NCI-H1417 treated with DMSO at 0.1 percent for 48 hours (cell line): ENCODE measurements at regions not wholly inside any gene's neighbourhood (a gene's known extent, or its start where the extent isn't known, plus 50 kb on each side); places are given as distances from the start of the nearest gene placed in this dataset.
"Not testable (repeated sequence)": the region's sequence is repeated elsewhere in the genome, so short reads cannot be mapped to it uniquely, and the experiment has no call there.

Source experiments
- DNase-seq: peaks from one replicate; lab custom pipeline; 2025; lab: John Stamatoyannopoulos, UW

DNA sequence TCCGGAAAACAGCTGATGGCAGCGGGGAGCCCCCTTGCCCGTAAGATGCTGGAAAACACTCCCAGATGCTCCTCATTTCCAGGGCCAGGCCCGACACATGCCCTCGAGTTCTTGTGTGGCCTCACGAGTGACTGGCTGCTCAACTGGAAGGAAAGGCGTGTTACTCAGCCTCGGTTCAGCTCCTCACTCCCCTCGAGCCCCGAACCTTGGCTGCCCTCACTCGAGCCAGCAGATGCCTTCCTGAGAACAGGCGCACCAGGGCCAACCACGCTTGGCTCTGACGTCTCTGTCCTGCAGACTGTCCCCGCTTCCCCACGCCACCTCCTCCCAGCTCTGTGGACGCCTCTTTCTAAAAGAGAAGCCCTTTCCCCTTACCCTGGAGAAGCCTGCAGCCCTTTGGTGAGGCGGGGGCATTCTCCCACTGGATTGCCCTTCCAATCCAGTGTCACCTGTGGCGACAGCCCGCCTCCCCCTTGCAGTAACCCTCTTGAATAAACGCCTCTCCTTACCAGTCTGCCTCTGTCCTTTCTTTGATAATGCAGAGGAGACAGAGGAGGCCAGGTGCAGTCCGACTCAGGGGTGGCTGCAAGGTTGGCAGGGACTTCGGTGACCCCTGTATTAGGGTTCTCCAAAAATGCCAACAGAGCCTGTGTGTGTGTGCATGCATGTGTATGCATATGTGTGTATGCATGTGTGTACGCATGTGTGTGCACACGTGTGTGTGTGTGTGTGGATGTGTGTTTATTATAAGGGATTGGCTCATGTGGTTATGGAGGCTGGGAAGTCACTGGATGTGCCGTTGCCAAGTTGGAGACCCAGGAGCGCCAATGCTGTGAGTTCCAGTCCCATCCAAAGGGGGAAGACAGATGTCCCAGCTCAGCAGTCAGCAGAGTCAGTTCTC lies 166.3 kb downstream of the KIF26A start:
- no peak for DNase-seq

DNA sequence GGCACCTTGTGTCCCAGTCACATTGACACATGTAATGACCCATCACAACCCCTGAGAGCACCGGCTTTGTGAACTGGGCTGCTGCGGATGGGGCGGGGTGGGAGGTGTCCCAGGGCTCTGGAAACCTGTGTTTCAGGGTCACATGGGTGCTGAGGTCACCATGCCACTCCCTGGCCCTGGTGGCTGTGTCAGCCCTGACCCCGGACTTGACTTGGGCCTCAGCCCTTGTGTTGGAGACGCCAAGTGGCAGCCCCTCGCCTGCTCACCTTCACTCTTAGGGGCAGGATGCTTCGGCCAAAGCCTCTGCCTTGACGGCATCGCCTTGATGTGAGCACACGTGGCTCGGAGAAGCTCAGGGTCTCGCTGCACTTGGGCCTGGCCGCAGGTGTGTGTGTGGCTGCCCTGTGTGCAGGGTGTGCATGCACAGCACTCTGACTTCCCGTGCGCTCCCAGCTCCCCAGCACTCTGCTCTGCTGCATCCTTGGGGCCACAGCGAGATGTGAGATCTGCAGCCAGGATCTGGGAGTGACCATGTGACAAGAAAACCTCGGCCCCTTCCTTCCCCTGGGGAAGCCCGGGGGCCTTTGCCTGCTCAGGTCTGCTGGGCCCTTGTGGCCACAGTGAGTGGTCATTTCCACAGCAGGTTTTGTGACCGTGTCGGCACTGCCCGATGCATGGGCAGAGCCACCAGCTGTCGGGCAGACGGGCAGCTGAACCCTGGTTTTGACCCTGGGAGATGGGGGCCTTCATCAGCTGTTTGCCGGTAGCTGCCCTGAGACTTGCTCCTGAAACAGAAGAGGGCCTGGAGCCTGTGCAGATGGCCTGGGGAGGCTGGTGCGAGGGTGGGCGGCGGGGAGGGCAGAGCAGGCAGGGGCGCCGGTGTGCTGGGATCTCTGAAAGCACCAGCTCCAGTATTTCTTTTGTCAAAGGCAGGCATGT lies 167.4 kb downstream of the KIF26A start:
- DNase-seq = no peak

DNA sequence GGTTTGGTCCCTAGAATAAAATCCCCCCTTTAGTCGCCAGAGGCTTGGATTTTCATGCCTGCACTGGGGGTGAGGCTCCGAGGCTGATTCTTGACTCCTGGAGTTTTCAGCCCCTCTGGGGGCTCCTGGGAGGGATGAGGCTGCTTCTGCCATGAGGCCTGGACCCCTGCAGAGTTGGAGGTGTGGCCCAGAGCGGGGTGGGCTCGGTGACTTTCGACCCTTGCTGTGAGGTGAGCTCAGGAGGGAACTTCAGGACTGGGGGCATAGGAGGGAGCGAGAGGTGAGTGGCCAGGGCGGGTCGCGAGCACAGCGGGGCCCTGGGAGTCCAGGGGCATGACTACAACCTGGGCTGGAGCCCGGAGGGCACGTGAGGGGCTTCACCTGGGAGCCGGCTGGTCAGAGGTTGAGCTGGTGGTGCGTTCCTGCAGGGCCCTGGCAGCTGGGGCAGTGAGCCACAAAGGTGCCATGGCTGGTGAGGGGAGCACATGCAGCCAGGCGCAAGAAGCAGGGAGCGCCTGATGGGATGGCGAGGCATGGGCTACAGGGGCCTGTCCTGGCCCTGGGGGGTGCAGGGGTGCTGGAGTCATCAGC lies 168.2 kb downstream of the KIF26A start:
- DNase-seq = no peak

DNA sequence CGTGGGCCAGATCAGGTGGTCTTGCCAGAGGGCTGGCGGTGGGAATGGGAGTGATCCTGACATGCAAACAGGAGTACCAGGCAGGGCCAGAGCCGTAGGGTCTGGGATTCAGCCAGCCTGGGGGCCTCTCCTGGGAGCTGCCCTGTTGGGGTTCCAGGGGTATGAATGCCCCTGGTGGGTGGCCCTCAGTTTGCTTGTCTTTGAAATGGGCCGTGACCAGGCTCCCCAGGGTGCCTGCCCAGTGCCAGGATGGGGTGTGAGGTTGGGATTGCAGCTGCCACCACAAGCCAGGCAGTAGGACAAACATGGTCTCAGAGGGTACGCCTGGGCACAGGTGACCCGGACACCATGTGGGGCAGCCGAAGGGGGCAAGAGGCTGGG lies 168.8 kb downstream of the KIF26A start:
- DNase-seq = no peak

DNA sequence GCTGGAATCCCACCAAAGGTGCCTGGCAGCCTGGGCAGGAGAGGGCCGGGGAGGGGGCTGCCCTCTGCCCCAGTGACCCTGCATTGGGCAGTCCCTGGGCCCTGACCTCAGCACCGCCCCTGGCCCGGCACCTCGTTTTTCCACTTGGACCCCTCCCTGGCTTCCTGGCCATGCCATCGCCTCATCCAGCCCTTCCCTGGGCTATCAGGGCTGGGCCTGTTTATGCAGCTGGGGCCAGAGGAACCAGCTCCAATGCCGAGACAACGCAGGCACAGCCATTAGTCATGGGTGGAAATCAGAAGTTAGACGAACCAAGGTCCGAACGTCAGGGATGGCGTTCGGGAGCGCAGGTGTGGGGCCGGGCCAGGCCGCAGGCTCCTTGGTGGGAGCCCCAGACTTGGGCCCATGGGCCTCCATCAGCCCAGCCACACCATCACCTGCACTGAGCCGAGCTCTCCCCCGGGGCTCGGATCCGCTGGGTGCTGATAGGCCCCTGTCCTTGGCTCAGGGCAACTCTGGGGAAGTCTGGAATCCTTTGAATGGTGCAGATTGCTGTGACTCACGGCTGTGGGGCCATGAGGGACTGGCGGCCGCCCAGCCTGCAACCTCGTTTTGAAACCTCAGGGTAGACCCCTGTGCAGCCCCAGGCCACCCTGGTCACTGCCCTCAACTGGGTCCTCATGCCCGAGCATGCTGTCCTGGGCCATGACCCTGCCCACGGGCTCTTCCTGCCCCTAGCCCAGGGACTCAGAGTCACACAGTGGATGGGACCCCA lies 169.4 kb downstream of the KIF26A start:
- no peak for DNase-seq

DNA sequence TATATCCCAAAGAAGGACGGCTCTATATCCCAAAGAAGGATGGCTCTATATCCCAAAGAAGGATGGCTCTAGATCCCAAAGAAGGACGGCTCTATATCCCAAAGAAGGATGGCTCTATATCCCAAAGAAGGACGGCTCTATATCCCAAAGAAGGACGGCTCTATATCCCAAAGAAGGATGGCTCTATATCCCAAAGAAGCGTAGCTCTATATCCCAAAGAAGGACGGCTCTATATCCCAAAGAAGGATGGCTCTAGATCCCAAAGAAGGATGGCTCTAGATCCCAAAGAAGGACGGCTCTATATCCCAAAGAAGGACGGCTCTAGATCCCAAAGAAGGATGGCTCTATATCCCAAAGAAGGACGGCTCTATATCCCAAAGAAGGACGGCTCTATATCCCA lies 170.1 kb downstream of the KIF26A start:
- not testable (repeated sequence) for DNase-seq

DNA sequence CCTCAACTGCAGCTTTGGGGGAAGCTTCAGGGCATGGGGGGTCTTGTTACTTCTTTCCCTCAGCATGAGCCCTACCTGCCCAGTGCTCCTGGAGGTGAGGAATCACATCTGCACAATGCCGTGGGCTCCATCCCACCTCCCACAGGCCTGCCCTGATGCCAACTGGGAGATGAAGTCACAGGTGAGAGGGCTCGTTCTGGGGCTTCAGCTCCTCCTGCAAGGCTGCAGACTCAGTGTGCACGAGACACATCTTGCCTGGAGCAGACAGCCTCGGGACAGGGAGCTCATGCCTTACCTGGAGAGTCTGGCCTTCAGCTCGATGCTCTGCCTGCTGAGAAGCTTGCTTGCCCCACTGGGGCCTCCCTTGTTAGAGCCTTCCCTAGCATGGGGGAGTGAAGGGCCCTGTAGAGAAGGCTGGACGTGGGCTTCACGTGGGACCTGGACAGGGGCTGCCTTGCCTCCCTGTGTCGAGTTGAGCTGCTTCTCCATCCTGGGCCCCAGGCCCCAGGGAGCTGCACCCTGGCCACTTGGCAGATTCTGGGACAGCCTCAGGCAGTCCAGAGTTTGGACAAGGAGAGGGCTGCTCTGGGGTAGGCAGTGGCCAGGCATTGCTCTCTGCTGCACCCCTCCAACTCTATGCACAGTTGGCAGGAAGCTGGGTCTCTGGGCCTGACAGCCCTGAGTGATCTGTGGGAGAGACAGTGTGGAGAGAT lies 171.4 kb downstream of the KIF26A start:
- DNase-seq = no peak

DNA sequence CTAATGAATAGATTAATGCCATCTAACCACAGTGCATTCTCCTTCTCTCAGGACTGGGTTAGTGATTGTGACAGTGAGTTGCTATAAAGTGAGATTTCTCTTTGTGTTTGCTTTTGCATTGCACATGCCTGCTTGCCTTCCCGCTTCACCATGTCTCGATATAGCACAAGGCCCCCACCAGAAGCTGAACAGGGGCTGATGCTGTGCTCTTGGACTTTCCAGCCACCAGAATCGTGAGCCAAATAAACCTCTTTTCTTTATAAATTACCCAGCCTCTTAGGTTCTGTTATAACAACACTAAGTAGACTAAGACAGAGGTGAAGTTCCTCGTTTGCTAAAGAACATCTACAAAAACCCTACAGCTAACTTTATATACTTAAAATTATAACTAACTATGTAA lies 173.0 kb downstream of the KIF26A start:
- DNase-seq = no peak

DNA sequence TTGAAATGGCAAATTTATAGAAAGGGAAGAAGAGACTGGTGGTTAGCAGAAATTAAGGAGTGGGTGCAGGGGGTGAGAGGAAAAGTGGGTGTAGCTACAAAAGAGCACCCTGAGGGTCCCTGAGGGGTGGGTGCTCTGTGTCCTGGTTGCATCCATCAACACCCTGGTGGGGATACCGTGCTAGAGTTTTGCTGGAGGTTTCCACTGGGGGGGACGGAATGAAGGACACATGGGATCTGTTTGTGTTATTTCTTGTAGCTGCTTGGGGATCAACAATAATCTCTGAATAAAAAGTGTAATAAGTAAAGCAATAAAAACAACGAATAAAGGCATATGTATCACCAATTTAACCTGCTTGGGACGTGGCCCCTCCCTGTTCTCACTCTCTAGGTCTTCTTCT lies 175.3 kb downstream of the KIF26A start:
- DNase-seq = no peak

DNA sequence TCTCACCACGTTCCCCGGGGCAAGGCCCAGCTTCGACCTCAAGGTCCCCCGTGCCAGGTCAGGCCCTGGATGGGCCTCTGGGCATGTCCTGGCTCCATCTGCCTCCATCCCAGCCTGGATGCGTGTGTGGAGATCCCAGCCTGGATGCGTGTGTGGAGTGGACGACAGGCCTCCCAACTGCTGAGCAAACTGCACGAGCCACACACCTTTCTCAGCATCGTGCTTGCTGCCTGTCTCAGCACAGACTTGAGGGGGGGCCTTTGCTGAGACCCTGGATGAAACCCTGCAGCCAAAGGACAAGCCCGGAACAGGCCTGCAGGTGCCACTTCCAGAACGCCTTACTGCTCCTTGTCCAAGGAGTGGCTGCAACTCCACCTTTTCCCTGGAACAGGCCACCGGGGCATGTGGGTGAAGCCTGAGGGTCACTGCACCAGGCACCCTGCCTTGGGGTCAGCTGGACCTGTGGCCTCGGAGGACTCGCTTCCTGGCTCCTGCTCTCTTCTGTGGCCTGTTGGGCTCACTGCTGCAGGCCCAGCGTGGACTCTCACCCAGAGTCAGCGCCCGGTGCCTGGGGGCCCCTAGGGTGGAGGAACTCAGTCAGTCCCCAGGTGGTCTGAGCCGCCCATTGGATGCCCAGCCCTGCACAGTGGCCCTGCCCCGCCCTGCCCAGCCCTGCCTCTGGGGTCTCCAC lies 176.0 kb downstream of the KIF26A start:
- DNase-seq = no peak

DNA sequence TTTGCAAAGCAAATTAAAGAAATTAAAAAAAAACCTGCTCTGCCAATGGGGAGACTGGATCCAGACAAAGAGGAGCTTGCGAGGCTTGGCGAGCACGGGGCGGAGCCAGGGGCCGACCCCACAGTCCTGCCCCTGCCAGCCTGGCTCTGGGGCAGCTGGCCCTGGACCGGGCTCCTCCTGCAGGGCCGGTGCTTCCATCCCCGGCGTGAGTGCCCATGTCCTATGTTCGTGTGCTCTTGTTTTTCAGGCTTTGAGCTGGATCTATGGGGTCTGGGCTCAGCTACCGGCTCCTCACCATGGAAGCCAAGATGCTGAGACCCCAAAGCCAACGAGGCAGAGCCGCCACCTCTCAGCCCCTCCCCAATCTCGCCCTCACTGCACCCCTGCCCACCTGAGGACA lies 176.8 kb downstream of the KIF26A start:
- no peak for DNase-seq

DNA sequence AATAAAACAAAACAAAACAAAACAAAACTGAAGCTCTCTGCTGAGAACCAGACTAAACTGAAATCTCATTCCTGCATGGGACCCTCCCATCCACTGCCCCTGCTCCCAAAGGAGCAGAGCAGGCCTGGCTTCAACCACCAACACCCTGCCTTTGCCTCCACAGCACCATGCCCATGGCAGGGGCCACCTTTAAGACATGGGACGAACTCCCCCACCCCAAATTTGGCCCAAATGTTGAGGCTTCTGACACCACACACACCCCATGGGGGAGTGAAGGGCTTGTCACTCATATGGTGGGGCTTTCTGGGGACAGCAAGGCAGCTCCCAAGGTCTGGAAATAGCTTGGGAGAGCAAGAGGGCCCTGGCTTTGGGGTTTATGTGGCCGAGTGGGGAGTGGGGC lies 177.2 kb downstream of the KIF26A start:
- DNase-seq = no peak

DNA sequence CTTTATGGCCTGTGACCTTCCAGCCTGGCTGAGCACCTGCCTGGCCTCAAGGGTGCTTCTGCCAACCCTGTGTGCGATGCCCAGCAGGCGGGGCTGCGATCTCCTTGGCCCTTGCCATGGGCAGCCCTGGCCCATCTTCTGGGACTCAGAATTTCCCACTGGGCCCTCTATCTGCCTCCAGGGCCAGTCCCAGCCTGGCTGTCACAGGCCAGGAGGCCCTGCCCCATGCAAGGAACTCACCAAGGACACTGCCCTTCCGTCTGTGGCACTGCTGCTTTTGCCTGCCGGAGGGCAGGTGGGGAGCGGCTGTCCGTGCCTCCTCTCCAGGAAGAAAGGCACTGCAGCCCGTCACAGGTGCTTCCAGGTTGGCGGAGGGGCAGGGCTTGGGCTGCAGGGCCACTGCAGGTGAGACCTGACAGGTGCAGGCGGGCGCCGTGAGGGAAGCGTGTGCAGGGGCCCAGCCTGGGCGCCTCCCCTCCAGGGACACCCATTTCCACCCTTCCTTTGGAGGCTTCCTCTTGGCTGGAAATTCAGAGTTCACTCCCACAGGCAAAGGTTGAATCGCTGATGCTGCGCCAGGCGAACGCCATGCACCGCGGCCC lies 177.8 kb downstream of the KIF26A start:
- no peak for DNase-seq

DNA sequence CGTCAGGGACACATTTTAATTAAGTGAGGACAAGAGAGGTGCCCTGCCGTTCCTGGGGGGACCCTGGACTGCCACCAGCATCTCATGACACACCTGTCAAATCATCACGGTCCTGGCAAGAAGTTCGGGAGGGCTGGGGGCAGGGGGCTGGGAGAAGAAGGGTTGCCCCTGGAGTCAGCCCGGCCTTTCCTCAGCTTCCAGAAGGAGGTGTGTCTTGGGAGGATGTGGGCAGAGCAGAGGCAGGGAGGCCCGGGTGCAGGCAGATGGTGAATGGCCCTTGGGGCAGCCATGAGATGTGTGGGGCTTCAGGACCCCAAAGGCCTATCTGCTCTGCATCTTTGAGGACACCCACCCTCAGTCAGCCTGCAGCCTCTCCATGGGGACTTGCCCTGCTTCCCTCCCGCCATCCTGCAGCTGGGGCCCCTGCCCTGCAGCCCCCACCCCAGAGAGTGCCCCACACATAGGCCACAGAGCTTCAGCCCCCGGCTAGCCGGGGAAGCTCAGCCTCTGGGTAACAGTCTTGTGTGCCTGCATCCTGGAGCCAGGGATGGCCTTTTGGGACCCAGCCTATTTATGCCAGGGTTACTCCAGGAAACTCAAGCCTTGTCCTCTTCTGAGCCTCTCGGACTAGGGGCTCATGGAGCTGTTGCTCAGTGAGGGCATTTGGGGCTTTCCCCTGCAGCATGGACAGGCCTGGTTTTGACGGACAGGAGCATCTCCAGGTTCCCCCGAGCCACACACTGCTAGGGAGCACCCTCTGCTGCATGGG lies 178.5 kb downstream of the KIF26A start:
- no peak for DNase-seq

DNA sequence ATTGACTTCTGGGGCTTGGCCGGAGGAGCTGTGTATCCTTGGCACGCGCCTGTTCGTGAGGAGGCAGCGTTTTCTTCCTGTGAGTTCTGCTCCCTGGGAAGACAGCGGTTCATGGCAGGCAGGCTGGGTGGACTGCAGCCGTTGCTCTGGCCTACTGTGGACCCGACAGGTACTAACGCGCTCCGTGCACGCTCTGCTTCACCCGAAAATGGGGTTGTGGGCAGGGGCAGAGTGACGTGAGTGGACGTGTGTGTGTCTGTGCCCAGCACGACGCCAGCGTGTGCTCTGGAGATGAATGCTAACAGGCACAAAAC lies 179.1 kb downstream of the KIF26A start:
- DNase-seq = no peak

DNA sequence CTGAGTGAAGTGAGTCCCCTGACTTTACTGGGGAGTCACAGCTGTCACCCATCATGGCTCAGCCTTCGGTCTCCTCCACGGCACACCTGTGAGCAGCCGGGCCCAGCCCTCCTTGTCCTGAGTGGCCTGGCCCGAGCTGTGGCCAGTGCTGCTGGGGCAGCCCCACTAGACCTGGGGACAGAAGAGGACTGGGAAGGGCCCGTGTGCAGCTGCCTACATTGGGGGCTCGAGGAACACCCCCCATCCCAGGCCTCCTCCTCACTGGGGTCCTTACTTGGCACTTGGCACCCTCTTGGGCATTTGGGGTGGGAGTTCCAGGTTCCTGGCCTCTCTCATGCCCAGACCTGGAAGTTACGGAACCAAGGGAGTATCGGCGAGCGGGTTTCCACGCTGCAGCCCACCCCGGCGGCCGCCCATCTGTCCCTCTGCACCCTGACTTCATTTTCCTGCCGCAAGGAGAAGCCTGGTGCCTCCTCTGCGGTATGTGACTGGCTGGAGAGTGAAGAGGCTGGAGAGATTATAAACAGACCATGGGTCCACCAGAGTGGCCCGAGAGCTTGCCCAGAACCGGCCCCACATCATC lies 179.7 kb downstream of the KIF26A start:
- DNase-seq = no peak

DNA sequence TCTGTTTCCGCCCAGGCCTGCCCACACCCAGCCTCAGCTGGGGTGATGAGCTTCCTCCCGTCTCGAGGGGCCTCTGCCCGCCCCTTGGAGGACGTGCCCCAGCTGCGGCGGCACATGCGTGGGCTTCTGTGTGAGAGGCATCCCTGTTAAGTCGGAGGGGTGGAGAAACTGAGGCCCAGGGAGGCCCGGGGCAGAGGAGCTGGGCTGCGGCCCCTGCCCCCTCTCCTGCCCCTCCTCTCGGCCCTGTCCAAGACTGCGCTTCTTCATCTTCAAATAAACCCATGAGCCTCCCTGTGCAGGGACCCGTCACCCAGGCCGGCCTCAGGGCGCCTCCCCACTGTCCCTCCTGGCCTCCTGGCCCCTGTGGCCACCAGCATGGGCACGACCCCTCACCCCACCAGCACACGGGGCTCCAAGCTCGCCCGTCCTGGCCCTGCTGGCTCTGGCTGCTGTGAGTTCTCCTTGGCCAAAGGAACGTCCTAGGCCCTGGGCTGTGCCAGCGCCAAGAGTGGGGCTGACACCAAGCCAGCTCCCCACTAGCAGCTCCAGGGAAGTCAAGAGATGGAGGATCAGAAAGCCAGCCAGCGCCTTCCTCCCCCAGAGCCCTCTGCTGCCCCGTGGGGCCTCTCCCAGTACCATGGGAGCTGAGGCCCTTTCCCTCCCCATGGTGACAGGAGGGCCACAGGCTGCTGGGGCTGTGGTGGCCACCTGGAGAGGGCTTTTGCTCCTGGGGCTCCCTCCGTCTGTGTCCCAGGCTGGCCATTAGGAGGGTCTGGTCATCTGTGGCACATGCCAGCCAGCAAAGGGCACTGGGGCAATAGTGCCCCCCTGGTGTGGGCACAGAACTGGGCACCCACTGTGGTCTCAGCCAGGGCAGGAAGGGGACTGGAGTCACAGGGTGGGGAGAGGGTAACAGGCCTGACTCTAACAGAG lies 180.4 kb downstream of the KIF26A start:
- no peak for DNase-seq
